Pancreas (tissue), 10 donors: ENCODE measurements at regions not wholly inside any gene's neighbourhood (a gene's known extent, or its start where the extent isn't known, plus 50 kb on each side); places are given as distances from the start of the nearest gene placed in this dataset.
A peak's percentile ranks its signal among the peaks of the same experiment; 100 is the strongest.

ENCODE experiments used
- ATAC-seq, 4 donors: fragments of 200-7000 bp; cut with Tn5 transposase; one replicate each; pipeline versions ENCODE4 v1.8.0 to v1.9.1; 2020; ENCODE audit warnings: mild to moderate bottlenecking in 4 of 4, moderate library complexity in 4 of 4
- DNase-seq, 6 donors: peaks; one replicate each; pipeline ENCODE4 v3.0.0-alpha.2; 2020
- FAIRE-seq: peaks from 2 replicates; lab custom pipeline; 2012; peaks lifted over from hg19 to GRCh38; lab: Jason Lieb, UNC
- H3K27ac ChIP-seq, 4 donors: fragments of 200-600 bp; sonication (generic); 1 replicate in 3 of 4; 2 replicates in 1 of 4; pipeline versions ENCODE4 v1.5.0 to v1.8.0; 2020
- H3K27me3 ChIP-seq, 4 donors: fragments of 200-600 bp; one replicate each; pipeline ENCODE4 v1.8.0; 2021
- H3K36me3 ChIP-seq, 3 donors: fragments of 200-600 bp; sonication (generic) in 1 of 3; one replicate each; pipeline versions ENCODE4 v1.5.0 to v1.8.0; 2020 to 2021
- H3K4me1 ChIP-seq, 3 donors: fragments of 200-600 bp; one replicate each; pipeline ENCODE4 v1.8.0; 2021
- H3K4me3 ChIP-seq, 4 donors: fragments of 200-600 bp; sonication (generic) in 2 of 4; one replicate each; pipeline versions ENCODE4 v1.5.0 to v1.8.0; 2020 to 2021
- H3K9me3 ChIP-seq, 4 donors: fragments of 200-600 bp; one replicate each; pipeline ENCODE4 v1.8.0; 2021
- WGBS, 2 donors: extraction: QIAGEN DNeasy Blood & Tissue Kit; methylation state at CpG; one replicate each; pipeline ENCODE4 v1.1.7; 2013; 5-methylcytosine and 5-hydroxymethylcytosine counted together
- intact Hi-C, 3 donors: fragments of 100-400 bp; cut with DNase I; formaldehyde crosslinking; loops; one replicate each; pipeline versions ENCODE4 v1.11.1 to v1.14.2; 2022
- TF ChIP-seq, protein P1 (sequence below), 4 donors: fragments of 200-600 bp; sonication (generic) in 3 of 4; IDR thresholded peaks; one replicate each; pipeline versions ENCODE4 v1.5.0 to v1.8.0; 2021; ENCODE audit warnings: antibody characterized with exemption in 4 of 4
- donor health status: healthy with polysubstance abuse.
- donor health status: DM: no; HTN: no; CAD: no; lungs with moderate emphysema.
- donor health status: DM: no; HTN: no; CAD: no.
- donor health status: control.
- donor health status: control.
- donor health status: Bipolar disorder and iron deficiency.
- donor health status: DM: yes; HTN: yes; CAD: no.
- donor health status: DM: no; HTN: no; CAD: no.
- donor health status: DM: no; HTN: no; CAD: no.
- donor health status: DM: yes; HTN: yes; CAD: no.

DNA sequence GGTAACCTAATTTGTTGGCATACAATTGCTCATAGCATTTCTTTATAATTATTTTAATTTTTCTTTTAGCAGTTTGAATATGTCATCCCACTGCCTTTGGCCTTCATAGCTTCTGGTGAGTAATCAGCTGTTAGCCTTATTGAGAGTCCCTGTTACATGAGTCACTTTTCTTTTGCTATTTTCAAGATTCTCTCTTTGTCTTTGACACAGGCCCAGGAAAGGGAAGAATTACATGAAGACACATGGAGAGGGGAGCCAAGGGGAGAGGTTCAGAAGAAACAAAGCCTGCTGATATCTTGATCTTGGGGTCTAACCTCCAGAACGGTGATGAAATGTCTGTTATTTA lies 418.2 kb downstream of the METTL15 start:
- 90 to 94% methylated on average over 1 of the region's 1 CpG for WGBS, 2 donors
- intact Hi-C loops: loop anchor here in 1 of 3 donors (10.0 kb wide), 1 partner anchor 822 kb away; the partner anchor contains the start of gene BDNF
- no peaks in the 10 kb centered on the region for H3K27me3 ChIP-seq
- FAIRE-seq (no peak), ATAC-seq (no peak), DNase-seq (no peak)
- no peaks in the 10 kb centered on the region for H3K36me3 ChIP-seq
- no peak overlapping the region for H3K27ac ChIP-seq
- H3K4me1 ChIP-seq: no peaks in the 10 kb centered on the region
- TF ChIP-seq, protein P1, sequence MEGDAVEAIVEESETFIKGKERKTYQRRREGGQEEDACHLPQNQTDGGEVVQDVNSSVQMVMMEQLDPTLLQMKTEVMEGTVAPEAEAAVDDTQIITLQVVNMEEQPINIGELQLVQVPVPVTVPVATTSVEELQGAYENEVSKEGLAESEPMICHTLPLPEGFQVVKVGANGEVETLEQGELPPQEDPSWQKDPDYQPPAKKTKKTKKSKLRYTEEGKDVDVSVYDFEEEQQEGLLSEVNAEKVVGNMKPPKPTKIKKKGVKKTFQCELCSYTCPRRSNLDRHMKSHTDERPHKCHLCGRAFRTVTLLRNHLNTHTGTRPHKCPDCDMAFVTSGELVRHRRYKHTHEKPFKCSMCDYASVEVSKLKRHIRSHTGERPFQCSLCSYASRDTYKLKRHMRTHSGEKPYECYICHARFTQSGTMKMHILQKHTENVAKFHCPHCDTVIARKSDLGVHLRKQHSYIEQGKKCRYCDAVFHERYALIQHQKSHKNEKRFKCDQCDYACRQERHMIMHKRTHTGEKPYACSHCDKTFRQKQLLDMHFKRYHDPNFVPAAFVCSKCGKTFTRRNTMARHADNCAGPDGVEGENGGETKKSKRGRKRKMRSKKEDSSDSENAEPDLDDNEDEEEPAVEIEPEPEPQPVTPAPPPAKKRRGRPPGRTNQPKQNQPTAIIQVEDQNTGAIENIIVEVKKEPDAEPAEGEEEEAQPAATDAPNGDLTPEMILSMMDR (IDR thresholded peaks at IDR 0.05): no peak
- H3K9me3 ChIP-seq: no peaks in the 10 kb centered on the region
- no peak overlapping the region for H3K4me3 ChIP-seq

DNA sequence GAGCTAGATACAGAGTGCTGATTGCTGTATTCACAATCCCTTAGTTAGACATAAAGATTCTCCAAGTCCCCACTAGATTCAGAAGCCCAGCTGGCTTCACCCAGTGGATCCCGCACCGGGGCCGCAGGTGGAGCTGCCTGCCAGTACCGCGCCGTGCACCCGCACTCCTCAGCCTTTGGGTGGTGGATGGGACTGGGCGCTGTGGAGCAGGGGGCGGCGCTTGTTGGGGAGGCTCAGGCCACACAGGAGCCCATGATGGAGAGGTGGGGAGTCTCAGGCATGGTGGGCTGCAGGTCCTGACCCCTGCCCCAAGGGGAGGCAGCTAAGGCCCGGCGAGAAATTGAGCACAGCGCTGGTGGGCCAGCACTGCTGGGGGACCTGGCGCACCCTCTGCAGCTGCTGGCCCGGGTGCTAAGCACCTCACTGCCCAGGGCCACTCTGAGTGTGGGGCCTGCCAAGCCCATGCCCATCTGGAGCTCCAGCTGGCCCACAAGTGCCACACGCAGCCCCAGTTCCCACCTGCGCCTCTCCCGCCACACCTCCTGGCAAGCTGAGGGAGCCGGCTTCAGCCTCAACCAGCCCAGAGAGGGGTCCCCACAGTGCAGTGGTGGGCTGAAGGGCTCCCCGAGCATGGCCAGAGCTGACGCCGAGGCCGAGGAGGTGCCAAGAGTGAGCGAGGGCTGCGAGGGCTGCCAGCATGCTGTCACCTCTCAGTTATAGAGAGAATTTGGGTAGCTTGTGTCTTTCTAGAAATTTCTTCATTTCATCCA lies 417.6 kb downstream of the METTL15 start:
- H3K4me1 ChIP-seq: no peaks in the 10 kb centered on the region
- DNase-seq (peak in 3 of 6 donors; percentile 15 to 56 (median 42)), FAIRE-seq (no peak), ATAC-seq (no peak)
- H3K9me3 ChIP-seq: no peaks in the 10 kb centered on the region
- H3K4me3 ChIP-seq: no peak overlapping the region
- WGBS, 2 donors: 93 to 97% methylated on average over 24 to 25 of the region's 25 CpGs
- TF ChIP-seq, protein P1 (IDR thresholded peaks at IDR 0.05): no peak
- no peak overlapping the region for H3K27ac ChIP-seq
- intact Hi-C loops: loop anchor here in 1 of 3 donors (10.0 kb wide), 1 partner anchor 821 kb away; the partner anchor contains the start of gene BDNF
- no peaks in the 10 kb centered on the region for H3K27me3 ChIP-seq
- H3K36me3 ChIP-seq: no peaks in the 10 kb centered on the region

DNA sequence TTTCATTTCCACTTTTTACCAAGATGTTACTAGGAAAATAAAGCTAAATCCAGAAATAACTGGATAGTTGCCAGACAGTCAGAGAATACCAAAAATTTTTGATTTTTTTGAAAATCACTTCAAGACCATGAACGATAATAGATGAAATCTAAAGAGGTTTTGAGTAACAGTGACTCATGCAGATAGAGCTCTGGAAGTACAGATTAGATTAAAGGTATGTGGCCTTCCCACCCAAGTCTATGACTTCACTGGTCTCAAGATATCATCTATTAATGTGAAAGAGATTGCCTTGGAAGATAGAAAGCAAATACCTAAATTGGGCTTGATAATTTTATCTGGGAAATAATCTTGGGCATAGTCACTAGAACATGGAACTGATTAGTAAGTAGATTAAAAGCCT lies 415.9 kb downstream of the METTL15 start:
- ATAC-seq: no peak
- no peak overlapping the region for H3K27ac ChIP-seq
- H3K4me3 ChIP-seq: no peak overlapping the region
- WGBS, 2 donors: 82 to 84% methylated on average over 1 of the region's 1 CpG
- H3K27me3 ChIP-seq: no peaks in the 10 kb centered on the region
- no peaks in the 10 kb centered on the region for H3K4me1 ChIP-seq
- no peak for FAIRE-seq
- H3K9me3 ChIP-seq: no peaks in the 10 kb centered on the region
- no peaks in the 10 kb centered on the region for H3K36me3 ChIP-seq
- TF ChIP-seq, protein P1 (IDR thresholded peaks at IDR 0.05): no peak
- no peak for DNase-seq
- intact Hi-C loops: loop anchor here in 1 of 3 donors (10.0 kb wide), 1 partner anchor 819 kb away; the partner anchor contains the start of gene BDNF

DNA sequence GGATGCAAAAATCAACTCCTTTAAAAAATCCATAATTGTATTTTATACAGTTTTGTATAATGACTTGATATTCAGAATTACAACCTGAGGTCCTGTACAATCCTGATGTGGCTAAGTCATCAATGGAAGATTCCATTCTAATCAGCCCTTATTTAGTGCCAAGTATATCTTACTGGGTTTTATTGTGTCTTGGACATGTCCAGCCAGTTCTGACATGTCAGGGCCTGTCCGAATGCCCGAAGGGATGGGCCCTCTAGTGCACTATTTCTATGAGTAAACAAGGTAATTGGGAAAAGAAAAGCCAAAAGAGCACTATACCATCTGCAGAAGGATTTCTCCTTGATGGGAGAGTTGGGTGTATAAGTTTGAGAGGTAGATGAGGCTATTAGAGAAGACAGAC lies 412.9 kb downstream of the METTL15 start:
- intact Hi-C loops: loop anchor here in 1 of 3 donors (10.0 kb wide), 1 partner anchor 816 kb away; the partner anchor contains the start of gene BDNF
- Histone ChIP-seq H3K4me3 (no peak overlapping the region), H3K27me3 (no peaks in the 10 kb centered on the region), H3K27ac (no peak overlapping the region), H3K4me1 (no peaks in the 10 kb centered on the region), H3K9me3 (no peaks in the 10 kb centered on the region), H3K36me3 (no peaks in the 10 kb centered on the region)
- 83 to 91% methylated on average over 2 of the region's 2 CpGs for WGBS, 2 donors
- DNase-seq (no peak), FAIRE-seq (no peak), ATAC-seq (no peak)
- TF ChIP-seq, protein P1 (IDR thresholded peaks at IDR 0.05): no peak

DNA sequence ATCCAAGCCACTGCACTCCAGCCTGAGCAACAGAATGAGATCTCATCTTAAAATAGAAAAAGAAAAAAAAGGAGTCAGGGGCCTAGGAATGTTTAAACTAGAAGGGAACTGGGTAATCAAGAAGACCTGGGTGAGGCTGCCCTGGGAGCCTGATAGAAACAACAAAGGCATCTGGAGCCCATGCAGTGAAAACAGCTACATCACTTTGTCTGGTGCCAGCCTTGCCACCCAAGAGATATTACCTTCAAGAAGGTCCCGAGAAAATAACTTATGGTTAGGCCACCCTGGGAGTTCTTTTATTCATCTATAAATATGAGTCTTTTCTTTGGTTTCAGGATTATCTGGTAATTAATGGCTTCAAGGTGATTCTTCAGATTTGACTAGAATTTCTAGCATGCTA lies 412.1 kb downstream of the METTL15 start:
- no peaks in the 10 kb centered on the region for H3K9me3 ChIP-seq
- H3K27me3 ChIP-seq: no peaks in the 10 kb centered on the region
- TF ChIP-seq, protein P1 (IDR thresholded peaks at IDR 0.05): no peak
- no peaks in the 10 kb centered on the region for H3K4me1 ChIP-seq
- 70 to 80% methylated on average over 1 of the region's 1 CpG for WGBS, 2 donors
- no peak overlapping the region for H3K4me3 ChIP-seq
- no peak for FAIRE-seq
- ATAC-seq: no peak
- intact Hi-C loops: loop anchor here in 1 of 3 donors (10.0 kb wide), 1 partner anchor 815 kb away; the partner anchor contains the start of gene BDNF
- DNase-seq: no peak
- H3K36me3 ChIP-seq: no peaks in the 10 kb centered on the region
- no peak overlapping the region for H3K27ac ChIP-seq
